Glomerular visceral epithelial cell (primary cell): ENCODE measurements at regions not wholly inside any gene's neighbourhood (a gene's known extent, or its start where the extent isn't known, plus 50 kb on each side); places are given as distances from the start of the nearest gene placed in this dataset.
"Not testable (repeated sequence)": the region's sequence is repeated elsewhere in the genome, so short reads cannot be mapped to it uniquely, and the experiment has no call there.

Source experiments
- DNase-seq: peaks from one replicate; pipeline ENCODE4 v3.0.0-alpha.2; 2016; ENCODE audit errors: extremely low spot score

- no peak for DNase-seq
Observed at GRCh38 chrX:118257781-118258180, 88.1 kb upstream of the WDR44 start.

- DNase-seq = no peak
Observed at GRCh38 chrX:118259213-118259612, 86.7 kb upstream of the WDR44 start.

DNA sequence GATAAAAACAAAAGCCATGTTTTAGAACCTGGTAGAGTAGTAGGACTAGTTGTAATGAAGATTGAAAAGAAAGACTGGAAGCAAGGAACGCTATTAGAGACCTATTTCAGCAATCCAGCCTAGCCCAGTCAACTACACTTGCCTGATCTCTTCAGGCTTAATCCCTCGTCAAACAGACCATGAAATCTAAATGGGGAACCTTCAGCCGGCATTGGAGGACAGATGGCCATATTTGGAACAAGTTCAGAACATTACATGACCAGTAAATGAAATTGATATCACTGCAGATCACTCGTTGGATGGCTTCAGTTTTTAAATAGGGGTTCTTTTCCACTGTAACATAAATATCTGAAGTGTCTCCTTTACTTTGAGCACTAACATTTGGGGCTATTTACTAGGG is 84.8 kb upstream of the WDR44 start:
- no peak for DNase-seq

DNA sequence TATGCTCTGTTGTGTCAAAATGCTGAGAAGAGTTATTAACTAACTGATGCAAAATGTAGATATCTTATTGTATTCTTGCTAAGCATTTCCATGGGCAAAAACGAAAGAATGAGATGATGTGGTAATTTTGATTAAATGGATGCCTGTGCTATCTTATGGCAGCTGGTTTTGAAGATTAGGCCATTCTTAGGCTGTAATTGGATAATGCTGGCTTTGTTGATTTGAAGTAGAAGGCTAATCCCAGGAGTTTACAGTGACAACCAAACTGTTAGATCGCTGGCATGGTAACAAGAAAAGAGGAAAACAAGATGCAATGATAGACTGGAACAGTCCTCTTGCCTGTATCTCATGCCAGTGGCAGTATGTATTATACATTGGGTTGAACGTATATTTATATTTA is 74.1 kb upstream of the WDR44 start:
- no peak for DNase-seq

DNA sequence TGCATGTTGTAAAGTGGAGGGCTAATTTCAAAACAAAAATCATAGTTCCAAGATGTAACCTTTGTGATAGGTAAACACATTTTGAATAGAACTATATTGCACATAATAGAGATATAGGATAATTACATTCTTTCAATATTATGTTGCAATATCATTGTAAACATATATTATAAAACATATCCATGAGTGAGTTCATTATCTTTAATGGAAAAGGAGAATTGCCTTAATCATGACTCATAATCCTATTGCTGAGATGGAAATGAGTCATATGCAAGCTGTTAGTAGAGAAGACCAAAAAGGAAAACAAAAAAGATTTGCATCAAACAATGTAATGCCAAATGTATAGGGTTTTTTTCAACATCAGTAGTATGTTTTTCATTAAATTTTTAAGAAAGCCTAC is 73.7 kb upstream of the WDR44 start:
- no peak for DNase-seq

DNA sequence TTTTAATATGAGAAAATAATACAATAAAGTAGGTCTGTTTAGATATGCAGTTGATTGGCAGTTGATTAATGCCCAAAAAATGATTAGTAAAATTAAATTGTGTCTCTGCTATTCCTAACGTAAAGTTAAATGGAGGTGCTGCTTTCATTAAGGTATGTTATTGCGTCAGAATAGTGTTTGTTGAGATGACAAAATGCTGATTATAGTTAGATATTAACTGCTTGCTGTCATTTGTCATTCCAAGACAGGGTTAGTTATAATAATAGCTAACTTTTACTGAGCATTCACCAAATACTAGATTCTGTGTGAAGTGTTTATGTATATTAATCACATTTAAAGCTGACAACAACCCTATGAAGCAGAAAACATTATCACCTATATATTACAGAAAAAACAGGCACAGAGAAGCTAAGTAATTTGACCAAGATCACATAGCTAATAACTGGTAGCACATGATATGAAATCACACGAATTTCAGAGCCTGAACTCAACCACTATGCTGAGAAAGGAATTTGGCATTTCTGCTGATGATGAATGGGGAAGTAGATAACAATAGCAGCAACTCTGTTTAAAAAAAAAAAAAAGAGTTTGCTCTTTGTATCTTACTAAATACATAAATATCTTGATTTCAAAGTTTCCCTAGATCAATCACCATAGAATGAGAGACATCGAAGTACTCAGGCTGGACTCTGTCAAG is 59.7 kb upstream of the WDR44 start:
- no peak for DNase-seq

DNA sequence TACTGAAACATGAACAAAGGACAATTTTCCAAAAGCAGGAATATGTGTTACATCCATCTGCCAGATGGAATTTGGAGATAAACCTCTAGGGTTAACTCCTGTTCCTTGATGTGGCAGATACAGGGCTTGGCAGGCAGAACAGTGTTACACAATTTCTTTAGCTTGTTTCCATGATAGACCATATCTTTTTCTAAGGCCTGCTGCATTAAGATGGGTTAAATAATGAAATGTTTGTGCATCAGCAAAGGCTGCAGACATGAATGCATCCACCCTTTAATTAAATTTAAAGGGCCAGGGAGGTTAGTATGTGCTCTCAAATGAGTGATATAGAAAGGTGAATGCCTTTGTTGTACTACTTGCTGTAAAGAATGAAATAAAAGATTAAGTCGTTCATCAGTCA is 50.1 kb upstream of the WDR44 start:
- not testable (repeated sequence) for DNase-seq
